ENCODE measurements at regions not wholly inside any gene's neighbourhood (a gene's known extent, or its start where the extent isn't known, plus 50 kb on each side); places are given as distances from the start of the nearest gene placed in this dataset.

- ATAC-seq = peak; percentile 16 to 72 (median 64)
- 54 to 90% (median 69%) methylated on average over 2 of the region's 2 CpGs for WGBS, 3 donors
- Histone ChIP-seq H3K27me3 (ENCODE audit: insufficient read depth in 3 of 3, low read length in 2 of 3) (no peaks in the 10 kb centered on the region), H3K36me3 (ENCODE audit: insufficient read depth in 1 of 2, low read depth in 1 of 2) (no peaks in the 10 kb centered on the region), H3K4me1 (no peaks in the 10 kb centered on the region), H3K9me3 (no peaks in the 10 kb centered on the region), H3K4me3 (no peak overlapping the region), H3K27ac (no peak overlapping the region)
- intact Hi-C loops (cut with DNase I) = no loop called here
- DNase-seq = no peak
- TF ChIP-seq, protein P1, sequence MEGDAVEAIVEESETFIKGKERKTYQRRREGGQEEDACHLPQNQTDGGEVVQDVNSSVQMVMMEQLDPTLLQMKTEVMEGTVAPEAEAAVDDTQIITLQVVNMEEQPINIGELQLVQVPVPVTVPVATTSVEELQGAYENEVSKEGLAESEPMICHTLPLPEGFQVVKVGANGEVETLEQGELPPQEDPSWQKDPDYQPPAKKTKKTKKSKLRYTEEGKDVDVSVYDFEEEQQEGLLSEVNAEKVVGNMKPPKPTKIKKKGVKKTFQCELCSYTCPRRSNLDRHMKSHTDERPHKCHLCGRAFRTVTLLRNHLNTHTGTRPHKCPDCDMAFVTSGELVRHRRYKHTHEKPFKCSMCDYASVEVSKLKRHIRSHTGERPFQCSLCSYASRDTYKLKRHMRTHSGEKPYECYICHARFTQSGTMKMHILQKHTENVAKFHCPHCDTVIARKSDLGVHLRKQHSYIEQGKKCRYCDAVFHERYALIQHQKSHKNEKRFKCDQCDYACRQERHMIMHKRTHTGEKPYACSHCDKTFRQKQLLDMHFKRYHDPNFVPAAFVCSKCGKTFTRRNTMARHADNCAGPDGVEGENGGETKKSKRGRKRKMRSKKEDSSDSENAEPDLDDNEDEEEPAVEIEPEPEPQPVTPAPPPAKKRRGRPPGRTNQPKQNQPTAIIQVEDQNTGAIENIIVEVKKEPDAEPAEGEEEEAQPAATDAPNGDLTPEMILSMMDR (IDR thresholded peaks at IDR 0.05) = no peak
These were observed 158.1 kb upstream of the MAMLD1 start for GRCh38 chrX:150205011-150205410.

DNA sequence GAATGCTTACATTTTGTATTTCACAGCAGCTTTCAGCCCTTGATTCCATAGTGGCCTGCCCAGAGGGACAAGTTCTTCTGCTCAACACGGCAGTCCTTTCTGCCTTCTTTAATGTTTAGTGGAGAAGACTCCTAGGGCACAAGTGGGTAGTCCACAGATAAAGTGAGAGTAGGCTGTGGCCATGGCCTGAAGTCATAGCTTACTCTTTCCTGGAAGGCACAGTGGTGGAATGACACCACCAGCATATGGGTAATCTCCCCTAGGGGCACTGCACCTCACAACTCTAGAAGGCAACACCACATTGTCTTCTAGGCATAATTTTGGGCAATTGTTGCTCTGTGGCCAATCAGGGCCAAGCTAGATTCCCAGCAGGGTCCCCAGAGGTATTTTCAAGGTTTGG lies 155.4 kb upstream of the MAMLD1 start:
- Histone ChIP-seq H3K4me1 (peaks cover 3% of the 10 kb centered on the region), H3K4me3 (no peak overlapping the region), H3K36me3 (ENCODE audit: insufficient read depth in 1 of 2, low read depth in 1 of 2) (no peaks in the 10 kb centered on the region), H3K9me3 (no peaks in the 10 kb centered on the region), H3K27ac (no peak overlapping the region), H3K27me3 (ENCODE audit: insufficient read depth in 3 of 3, low read length in 2 of 3) (no peaks in the 10 kb centered on the region)
- TF ChIP-seq, protein P1 (IDR thresholded peaks at IDR 0.05) = no peak
- ATAC-seq (no peak), DNase-seq (no peak)
- 89 to 98% (median 91%) methylated on average over 1 of the region's 1 CpG for WGBS, 3 donors
- intact Hi-C loops (cut with DNase I) = no loop called here

GRCh38 chrX:150211988-150212387 lies 151.1 kb upstream of the MAMLD1 start:
- ATAC-seq (no peak), DNase-seq (no peak)
- WGBS, 3 donors = 75 to 92% (median 90%) methylated on average over 6 of the region's 6 CpGs
- H3K27ac ChIP-seq = peak overlapping the region; percentile 55
- H3K9me3 ChIP-seq = no peaks in the 10 kb centered on the region
- H3K4me1 ChIP-seq = peaks cover 9% of the 10 kb centered on the region
- TF ChIP-seq, protein P1 (IDR thresholded peaks at IDR 0.05) = no peak
- intact Hi-C loops (cut with DNase I) = loop anchor here in 1 of 2 donors (5.0 to 10.0 kb wide), 3 partner anchors 150 to 263 kb away; partner anchors contain the start of gene MAMLD1
- H3K36me3 ChIP-seq (ENCODE audit: insufficient read depth in 1 of 2, low read depth in 1 of 2) = no peaks in the 10 kb centered on the region
- H3K4me3 ChIP-seq = no peak overlapping the region
- peaks cover 0 to 4% (median 0%) of the 10 kb centered on the region in 3 donors for H3K27me3 ChIP-seq (ENCODE audit: insufficient read depth in 3 of 3, low read length in 2 of 3)

GRCh38 chrX:150212672-150213480 lies 150.2 kb upstream of the MAMLD1 start:
- WGBS, 3 donors = 14 to 21% (median 19%) methylated on average over 6 of the region's 6 CpGs
- ATAC-seq (peak; percentile 66 to 82 (median 72)), DNase-seq (no peak)
- TF ChIP-seq, protein P1 (IDR thresholded peaks at IDR 0.05) = peak; percentile 20
- no peaks in the 10 kb centered on the region for H3K9me3 ChIP-seq
- H3K4me1 ChIP-seq = peaks cover 9% of the 10 kb centered on the region
- H3K4me3 ChIP-seq = no peak overlapping the region
- peaks cover 0 to 4% (median 0%) of the 10 kb centered on the region in 3 donors for H3K27me3 ChIP-seq (ENCODE audit: insufficient read depth in 3 of 3, low read length in 2 of 3)
- intact Hi-C loops (cut with DNase I) = loop anchor here in 1 of 2 donors (5.0 to 10.0 kb wide), 3 partner anchors 149 to 262 kb away; partner anchors contain the start of gene MAMLD1
- no peaks in the 10 kb centered on the region for H3K36me3 ChIP-seq (ENCODE audit: insufficient read depth in 1 of 2, low read depth in 1 of 2)
- H3K27ac ChIP-seq = peak overlapping the region; percentile 55
